DMS153 (cell line): ENCODE measurements at regions not wholly inside any gene's neighbourhood (a gene's known extent, or its start where the extent isn't known, plus 50 kb on each side); places are given as distances from the start of the nearest gene placed in this dataset.
A peak's percentile ranks its signal among the peaks of the same experiment; 100 is the strongest.

Experiments used
- DNase-seq: peaks from one replicate; lab custom pipeline; 2025; lab: John Stamatoyannopoulos, UW

- DNase-seq = no peak
Measured at GRCh38 chr2:12059616-12060441, 313.4 kb downstream of the LPIN1 start.

- DNase-seq = no peak
Measured at GRCh38 chr2:12060886-12061285, 314.5 kb downstream of the LPIN1 start.

GRCh38 chr2:12061286-12062052, 315.0 kb downstream of the LPIN1 start:
- DNase-seq = no peak

- no peak for DNase-seq
Measured at GRCh38 chr2:12062053-12062395, 315.6 kb downstream of the LPIN1 start.

- DNase-seq = no peak
Measured at GRCh38 chr2:12063210-12063609, 316.8 kb downstream of the LPIN1 start.

- DNase-seq = no peak
Measured at GRCh38 chr2:12064153-12064552, 317.7 kb downstream of the LPIN1 start.

- DNase-seq = no peak
Measured at GRCh38 chr2:12066116-12066515, 319.7 kb downstream of the LPIN1 start.

GRCh38 chr2:12066986-12067385, 320.6 kb downstream of the LPIN1 start:
- no peak for DNase-seq

- DNase-seq = no peak
Measured at GRCh38 chr2:12068796-12069538, 322.5 kb downstream of the LPIN1 start.

GRCh38 chr2:12070153-12070552, 323.7 kb downstream of the LPIN1 start:
- DNase-seq = peak; percentile 68

- no peak for DNase-seq
Measured at GRCh38 chr2:12070581-12070980, 324.1 kb downstream of the LPIN1 start.

GRCh38 chr2:12071318-12071717, 324.9 kb downstream of the LPIN1 start:
- DNase-seq = no peak

- no peak for DNase-seq
Measured at GRCh38 chr2:12073217-12073852, 326.9 kb downstream of the LPIN1 start.

GRCh38 chr2:12074126-12074844, 327.9 kb downstream of the LPIN1 start:
- no peak for DNase-seq

- DNase-seq = no peak
Measured at GRCh38 chr2:12074845-12075217, 328.4 kb downstream of the LPIN1 start.

GRCh38 chr2:12075603-12076002, 329.2 kb downstream of the LPIN1 start:
- no peak for DNase-seq

GRCh38 chr2:12076810-12077209, 330.4 kb downstream of the LPIN1 start:
- DNase-seq = peak; percentile 64

- no peak for DNase-seq
Measured at GRCh38 chr2:12080360-12080759, 333.9 kb downstream of the LPIN1 start.

- DNase-seq = no peak
Measured at GRCh38 chr2:12081481-12082210, 335.2 kb downstream of the LPIN1 start.

- no peak for DNase-seq
Measured at GRCh38 chr2:12083081-12083581, 336.7 kb downstream of the LPIN1 start.
